ENCODE measurements at regions not wholly inside any gene's neighbourhood (a gene's known extent, or its start where the extent isn't known, plus 50 kb on each side); places are given as distances from the start of the nearest gene placed in this dataset.
"Not testable (repeated sequence)": the region's sequence is repeated elsewhere in the genome, so short reads cannot be mapped to it uniquely, and the experiment has no call there.

DNA sequence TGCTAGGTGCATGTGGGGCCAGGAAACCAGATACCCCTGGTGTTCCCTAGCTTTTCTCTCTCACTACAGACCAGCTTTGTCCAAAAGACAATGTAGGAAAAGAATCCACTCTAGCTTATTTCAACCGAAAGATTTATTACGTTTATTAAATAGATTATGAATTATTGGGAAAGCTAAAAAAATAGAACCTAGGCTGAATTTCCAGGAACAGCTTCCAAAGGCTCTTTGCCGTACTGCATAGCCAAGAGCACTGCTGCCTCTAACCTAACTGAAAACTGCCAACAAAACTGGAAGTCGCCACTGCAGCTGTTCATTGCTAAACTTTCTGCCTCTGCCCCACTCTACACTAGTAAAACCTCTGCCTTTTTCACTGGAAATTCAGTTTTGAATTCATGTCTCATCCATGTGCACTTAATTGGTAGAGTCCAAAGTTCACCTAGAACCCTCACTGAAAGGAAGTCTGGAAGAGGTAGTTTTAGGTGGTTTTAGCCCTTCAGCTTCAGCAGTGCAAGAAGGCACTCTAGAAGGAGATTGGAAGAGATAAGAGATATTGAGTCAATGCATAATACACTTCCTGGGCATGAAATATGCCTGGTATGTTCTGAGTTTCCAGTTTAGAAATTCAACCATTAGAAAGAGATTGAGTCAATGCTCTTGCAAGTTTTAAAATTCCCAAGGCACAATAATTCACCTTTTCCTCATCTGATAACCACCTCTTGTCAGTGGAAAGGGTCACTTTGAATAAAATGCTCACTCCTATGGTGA is 927.9 kb downstream of the MAT2B start:
- FAIRE-seq: no peak

DNA sequence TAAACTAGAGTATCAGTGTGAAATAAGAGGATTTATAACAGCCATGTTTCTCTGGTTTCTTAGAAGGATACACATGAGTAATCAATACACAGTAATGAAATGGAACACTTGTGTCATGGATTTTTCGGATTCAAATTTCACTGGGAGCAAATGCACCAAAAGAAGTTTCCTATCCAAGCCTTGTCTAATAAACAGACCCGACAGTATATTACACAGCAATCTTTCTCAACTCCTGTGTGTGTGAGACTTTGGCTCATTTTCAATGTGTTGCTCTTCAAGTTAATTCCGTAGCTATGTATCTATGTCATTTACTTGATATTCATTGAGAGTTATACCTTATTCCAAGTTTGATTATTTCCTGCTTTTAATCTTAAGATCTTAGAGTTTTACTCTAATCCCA is 930.2 kb downstream of the MAT2B start:
- FAIRE-seq: no peak

DNA sequence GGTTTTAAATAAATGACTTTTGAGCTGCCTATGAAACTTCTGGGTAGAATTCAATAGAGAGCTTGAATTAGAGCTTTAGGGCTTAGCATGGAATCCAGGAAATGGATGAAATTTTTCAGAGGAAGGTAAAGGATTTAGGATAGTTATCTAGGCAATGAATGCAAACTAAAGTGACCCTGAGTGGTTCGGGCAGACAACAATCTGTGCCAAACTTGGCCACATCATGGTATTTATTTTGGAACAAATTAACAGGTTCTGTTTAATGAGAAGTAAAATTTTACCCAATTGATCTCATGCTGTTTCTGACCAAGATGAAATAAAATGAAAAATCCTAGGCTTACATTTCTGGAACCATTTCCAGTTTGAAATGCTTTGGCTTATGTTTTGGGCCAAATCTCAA is 934.4 kb downstream of the MAT2B start:
- no peak for FAIRE-seq

DNA sequence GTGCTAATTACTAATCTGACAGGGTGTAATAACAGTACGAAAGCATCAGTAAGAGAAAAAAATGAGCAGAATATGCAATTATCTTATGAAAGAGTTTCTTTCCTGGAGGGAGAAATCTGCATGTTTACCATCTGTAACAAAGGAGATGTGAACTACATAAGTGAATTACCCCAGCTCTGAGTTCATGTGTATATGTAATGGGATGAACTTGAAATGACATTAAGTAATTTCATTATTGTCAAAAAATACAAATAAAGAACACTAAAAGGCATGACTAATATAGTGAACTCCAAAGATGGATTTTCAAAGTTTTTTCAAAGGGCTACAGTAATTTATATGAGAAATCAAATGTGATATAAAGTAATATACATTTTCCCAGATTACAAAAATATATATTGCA is 944.0 kb downstream of the MAT2B start:
- FAIRE-seq: no peak

DNA sequence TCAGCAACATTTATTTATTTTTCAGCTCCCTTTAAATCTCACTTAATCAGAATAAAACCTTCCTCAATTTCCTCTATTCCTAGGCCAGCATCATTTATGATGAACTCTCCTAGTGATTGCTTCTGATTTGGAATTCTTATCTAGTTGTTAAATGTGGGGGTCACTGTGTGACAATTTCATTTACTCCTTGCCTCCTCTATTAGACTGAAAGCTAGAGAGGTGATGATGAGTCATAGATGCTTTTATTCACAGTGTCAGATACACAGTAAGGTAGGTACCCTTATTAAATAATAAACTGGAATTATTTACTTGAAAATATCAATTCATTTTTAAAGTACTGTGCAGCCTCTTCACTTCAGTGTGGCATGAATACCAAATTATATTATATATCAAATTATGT is 960.6 kb downstream of the MAT2B start:
- no peak for FAIRE-seq

DNA sequence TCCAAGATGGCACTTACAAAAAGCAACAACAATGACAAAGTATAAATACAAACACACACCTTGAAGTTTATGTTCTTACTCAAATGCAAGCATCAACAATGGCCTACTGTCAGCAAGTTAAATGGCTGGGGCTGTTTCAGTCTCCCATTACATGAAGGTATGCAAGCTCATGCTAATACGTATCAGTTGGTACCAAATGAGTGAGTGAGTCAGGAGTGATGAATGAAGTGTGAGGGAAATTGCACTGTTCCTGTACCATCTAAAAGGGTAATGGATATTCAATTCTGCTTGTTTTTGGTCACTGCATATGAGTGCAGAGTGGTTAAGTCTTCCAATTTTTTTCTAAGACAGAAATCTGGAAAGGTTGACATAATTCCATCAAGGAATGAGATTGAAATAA is 964.9 kb downstream of the MAT2B start:
- FAIRE-seq: no peak

DNA sequence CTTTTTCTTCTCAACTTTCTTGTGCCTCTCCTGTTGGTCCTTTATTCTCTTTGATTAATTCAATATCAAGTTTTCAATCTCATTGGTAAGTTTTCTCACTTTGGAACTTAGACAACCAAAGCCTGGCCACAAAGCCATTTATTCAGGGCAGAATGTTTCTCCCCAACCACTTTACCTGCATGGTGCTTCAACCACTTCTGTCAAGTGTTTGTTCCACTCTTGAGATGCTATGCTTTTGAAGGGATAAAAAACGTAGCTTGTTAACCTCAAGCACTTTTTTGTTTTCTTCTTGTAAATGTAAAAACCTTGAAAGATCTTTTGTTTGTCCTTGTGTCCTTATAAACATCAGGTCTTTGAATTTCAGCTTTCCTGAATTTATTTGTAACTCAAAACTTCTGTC is 966.7 kb downstream of the MAT2B start:
- FAIRE-seq: no peak

DNA sequence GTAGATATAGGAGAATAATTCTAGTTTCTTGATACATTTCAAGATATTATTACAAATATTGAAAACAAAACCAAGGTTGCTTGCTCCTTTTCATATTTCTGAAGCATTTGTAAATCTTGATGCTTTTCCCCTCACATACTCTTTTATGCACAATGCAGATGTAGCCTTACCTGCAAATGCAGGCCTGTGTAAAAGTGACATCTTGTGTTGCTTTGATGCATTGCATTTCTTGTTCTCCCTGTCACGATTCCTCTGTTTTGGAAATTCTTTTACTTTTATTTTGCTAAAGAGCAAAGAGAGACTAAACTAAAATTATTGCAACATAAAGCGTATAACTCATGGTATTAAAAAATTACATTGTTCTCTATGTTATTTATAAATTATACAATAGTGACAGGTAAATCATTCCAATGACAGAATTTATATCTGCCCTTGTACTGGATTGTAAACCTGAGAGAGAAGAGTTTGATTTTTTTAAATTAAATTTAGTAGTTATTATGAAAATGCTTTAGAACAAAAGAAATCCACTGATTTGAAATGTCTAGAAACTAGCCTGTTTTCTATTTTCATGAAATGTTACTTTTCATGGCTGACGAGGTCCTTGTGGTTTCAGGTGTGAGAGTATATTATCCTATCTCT is 970.0 kb downstream of the MAT2B start:
- peak; percentile 59 for FAIRE-seq

DNA sequence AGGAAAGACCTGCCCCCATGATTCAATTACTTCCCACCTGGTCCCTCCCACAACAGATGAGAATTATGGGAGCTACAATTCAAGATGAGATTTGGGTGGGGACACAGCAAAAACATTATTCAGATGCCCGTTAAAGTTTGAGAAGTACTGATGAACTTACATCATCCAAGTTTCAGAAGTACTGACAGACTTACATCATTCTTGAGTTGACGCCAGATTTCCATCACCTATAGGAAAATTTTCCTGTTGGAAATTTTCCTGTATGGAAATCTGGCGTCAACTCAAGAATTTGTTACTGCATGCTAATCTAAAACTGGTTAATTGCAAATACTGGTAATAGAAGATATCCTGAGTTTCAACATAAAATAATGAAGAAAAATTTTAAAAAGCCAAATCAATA is 975.9 kb downstream of the MAT2B start:
- no peak for FAIRE-seq

DNA sequence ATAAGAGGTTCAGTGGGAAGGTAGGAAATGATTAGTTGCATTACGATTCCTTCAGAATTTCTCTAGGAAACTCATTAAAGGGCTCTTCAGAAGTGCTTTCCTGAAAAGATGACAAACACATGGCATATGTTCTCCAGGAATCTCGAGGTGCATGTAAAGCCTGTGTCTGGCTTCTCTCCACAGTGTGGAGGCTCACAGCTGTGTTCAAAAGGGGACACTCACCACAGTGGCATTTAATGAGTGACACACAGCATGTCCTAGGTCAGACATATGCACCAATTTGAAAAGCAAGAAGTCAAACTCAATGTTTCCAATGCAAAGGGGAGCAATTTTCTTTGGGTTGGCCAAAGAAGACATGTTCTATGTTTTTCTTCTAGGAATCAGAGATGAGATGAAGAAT is 976.9 kb downstream of the MAT2B start:
- FAIRE-seq: no peak

DNA sequence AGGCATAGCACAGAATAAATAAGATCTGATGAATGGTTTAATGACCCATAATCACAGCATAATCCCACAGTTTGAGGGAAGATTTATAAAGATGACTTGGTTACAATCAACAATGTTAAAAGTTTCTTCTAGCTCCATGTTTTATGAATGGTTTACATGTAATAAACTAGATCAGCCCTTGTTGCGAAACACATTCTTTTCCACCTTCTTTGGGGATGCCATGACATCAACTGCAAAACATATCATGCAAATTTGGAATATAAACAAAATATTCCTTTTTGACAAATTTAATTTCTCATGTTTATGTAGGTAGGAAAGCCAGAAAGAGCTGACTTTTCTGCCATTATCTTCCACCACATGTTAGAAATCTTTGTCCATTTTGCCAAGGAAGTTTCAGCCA is 979.5 kb downstream of the MAT2B start:
- no peak for FAIRE-seq

DNA sequence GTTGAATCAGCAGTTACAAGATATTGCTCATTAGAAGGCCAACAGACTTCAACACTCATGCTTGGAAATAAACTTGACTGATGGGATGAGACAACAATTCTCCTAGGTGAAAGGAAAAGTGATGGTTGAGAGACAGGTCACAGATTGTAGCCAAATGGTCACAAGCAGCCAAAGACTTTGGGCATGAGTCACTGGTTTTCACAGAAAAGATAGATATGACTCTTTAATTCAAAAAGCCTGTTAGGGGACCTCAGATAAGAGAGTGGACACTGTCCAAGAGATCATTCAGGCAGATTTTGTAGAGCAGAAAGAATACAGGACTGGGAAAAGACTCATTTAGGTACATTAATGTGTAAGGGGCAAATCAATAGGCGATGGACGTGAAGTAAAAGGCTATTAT is 982.5 kb downstream of the MAT2B start:
- no peak for FAIRE-seq

DNA sequence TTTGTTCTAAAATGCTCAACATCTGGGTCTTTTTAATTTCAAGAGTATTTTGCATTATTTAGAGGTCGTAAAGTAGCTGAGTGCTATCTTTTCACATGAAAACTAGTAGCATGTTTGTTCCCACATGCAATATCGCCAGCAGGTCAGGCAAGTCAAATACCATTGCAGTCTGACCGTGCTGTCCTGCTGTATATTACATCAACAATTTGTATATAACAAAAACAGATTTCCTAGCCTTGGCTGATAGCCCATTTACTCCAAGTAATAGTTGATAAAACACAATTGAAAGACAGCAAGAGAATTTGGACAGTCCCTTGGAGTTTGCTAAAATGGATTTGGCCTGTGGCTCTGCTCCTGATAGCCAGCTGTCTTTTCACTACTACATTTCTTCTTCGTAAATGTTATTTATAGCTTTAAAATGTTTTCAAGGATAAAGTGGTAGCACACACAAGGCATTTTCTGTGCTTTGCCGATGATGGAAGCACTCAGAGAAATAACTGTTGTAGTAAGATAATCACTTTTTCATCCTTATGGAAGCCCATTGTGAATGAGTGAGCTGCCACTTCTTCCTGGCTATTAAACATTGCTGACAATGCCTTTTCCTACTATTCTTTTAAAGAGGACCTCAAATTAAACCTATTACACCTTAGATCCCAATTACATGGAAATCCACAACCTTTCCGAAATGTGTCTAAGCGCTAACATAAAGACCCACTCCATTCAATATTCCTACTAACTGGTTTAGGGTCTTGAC is 992.1 kb downstream of the MAT2B start:
- FAIRE-seq: peak; percentile 59

DNA sequence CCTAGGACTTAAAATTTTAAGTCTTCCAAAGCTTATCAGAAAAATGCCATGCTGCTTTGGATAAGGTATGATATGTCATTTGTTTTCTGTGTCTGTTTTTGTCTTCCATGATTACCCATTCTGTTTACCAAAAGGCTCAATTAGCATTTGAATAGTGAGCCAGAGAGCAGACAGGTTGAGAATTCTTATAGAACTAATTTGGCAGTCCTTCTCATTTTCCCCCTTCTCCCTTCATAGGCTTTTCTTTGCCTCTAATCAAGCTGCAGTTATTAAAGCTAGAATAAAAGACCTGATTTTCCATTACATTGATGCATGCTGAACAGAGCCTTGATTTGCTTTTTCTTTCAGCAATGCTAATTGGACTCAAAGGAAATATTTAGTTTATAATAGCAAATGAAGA is 993.0 kb downstream of the MAT2B start:
- no peak for FAIRE-seq

DNA sequence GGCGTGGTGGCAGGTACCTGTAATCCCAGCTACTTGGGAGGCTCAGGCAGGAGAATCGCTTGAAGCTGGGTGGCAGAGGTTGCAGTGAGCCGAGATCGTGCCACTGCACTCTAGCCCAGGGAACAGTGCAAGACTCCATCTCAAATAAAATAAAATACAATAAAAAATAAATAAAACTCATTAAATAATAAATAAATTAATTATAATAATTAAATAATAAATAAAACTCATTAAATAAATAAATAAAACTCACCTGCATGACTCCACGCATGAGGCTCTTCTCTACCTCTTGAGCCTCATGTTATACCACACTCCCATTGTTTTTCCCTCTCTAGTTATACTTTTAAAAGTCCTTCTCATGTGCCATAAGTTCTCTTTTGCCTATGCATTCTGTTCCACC is 995.4 kb downstream of the MAT2B start:
- no peak for FAIRE-seq

DNA sequence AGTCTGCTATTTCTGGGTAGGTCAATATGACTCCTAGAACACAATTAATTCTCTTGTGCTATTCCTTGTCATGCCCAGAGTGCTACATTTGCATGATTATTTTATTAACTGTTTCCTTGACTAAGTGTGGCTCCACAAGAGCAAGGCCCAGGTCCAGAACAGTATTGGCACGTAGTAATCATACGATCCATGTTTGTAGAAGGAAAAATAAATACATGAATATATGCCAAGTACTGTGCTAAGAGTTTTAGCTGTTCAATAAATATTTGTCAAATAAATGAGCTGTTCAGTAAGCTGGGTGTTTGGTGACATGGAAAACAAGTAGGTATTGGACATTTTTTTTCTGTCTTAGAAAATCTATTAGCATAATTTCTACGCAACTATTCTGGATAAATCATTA is 995.9 kb downstream of the MAT2B start:
- no peak for FAIRE-seq

DNA sequence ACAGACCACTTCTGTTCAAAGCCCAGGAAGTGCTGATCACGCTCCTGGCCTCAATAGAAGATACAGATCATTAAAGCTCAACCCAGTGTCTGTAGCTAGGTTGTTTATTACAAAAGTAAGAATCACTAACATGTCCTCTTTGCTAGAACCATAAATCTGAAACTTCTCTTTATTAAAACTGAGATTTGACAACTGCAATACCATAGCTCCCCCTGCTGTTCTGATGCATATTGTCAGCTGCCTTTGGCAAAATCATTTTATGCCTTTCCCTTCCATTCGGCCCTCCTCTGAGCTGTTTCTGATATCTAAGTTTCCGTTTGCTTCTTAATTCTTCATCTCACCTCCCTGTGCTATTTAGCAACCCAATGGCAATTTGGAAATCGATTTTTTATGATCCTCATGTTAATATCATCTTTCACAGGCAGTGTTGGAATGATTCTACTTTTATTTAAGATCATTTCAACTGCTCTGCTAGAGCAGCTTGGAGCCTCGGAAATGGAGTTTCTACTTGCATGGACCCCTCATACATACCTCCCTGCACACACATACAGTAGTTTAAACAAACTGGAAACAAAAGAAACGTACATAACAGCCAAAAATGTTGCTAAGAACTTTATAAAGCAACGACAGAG is 998.8 kb downstream of the MAT2B start:
- peak; percentile 81 for FAIRE-seq

DNA sequence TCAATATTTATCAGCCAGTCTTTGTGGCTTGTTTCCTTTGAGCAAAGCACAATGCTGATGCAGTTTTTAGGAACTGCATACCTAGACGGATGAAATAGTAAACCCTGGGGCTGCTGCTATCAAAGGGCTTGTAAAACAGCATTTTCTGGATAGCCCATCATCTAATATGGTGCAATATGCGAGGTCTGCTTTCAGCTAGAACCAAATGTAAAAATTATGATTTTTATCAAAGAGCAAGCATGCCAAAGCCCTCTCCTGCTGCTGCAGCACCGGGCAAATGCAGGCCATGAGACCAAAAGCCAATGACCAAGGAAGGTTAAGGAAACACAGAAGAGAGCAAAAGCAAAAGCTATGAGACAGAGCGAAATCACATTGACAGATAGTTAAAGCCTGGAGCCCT is 1000.4 kb downstream of the MAT2B start:
- FAIRE-seq: no peak

DNA sequence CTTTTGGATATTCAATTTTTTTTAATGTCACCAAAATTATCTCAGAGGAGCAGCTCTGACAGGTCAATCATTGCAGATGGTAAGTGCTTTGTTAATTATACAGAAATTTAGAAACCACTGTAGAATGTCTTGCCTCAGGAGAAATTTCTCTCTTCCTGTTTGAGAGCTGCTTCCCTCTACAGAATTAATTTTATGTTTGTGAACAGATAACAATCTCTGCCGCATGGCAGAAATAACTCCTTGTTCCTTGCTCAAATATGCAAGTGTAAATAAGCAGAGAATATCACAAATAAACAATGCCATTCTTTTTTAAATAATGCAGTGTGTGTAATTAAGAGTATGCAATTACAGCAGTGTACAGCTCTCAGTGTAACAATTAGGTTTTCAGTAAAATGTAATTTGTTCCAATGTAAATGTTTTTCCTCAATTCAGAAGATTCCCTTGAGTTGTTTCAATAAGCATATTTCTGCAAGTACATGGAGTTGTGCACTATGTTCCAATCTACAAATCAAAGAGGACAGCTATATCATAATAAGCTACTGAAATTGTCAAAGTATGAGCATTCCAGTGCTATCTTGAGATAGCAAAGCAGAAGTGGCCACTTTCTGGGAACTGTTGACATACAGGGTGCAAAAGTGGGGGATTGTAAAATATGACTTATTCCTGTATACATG is 1012.8 kb downstream of the MAT2B start:
- no peak for FAIRE-seq

DNA sequence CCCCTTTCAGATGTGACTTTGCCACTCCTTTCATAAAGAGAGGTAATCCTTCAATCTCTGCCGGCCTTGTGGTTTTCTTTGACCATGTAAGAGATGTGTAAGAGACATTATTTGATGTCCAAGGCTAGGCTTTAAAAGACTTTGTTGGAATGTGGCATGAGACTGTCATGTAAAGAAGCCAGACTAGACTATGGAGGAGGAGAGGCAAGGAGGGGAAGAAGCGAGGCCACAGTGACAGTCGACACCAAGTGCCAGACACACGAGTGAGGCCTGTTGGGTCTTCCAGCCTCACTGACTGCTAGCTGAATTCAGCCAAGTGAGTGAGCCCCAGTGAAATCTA is 1013.3 kb downstream of the MAT2B start:
- no peak for FAIRE-seq

DNA sequence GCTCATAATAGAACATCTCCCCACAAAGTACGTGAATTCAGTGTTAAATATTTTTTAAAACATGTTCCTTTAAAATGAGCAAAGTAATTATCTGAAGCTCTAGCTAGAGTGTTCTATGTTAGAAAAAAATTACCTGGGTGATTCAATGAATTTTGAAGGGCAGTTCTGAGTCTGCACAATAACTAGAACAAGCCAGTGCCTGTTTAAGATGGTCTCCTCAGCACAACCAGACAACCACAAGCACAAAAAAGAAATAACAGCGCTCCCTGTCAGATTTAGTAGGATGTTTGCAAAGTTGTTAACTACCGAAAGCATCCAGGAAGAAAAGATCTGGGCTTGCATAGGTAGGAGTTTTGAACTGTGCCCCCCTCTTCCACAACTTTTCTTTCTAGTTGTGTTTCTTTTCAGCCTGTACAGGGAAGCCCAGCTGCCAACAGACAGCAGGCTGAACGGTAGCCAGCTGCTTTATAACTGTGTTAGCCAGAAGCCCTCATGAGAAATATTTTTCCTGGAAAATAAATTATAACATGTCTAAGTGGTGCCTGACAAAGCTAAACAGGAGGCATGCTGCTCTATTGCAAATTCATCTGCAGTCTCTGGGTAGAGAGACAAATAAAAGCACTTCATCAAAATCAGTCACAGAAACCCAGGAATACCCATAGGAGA is 1026.9 kb downstream of the MAT2B start:
- no peak for FAIRE-seq

DNA sequence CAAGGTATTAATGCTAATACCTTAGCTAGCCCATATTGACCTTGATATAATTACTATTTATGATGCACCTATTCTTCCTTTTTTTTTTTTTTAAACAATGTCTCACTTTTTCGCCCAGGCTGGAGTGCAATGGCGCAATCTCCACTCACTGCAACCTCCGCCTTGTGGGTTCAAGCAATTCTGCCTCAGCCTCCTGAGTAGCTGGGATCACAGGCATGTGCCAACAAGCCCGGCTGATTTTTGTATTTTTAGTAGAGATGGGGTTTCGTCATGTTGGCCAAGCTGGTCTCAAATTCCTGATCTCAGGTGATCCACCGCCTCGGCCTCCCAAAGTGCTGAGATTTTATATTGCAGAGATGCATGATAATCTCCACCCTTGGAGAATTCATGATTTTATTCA is 1028.0 kb downstream of the MAT2B start:
- not testable (repeated sequence) for FAIRE-seq

DNA sequence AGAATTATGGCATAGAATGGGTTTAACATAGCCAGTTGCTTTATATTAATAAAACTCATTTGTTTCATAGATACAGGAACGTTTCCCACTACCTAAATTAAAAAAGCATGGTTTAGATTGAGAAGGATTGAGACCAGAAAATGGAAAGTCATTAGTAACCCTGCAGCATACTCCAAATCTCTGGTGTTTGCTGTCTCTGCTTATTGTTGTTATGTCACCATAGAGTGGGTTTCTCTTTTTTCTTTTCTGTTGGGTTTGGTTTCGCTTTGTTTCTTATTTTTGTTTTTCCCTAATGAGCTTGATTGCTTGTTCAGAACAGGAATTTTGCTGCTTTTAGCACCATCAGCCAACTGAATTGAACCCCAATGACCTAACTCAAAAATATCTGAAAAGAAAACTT is 1034.8 kb downstream of the MAT2B start:
- no peak for FAIRE-seq
